Progenitor cell of endocrine pancreas (in vitro differentiated cells): ENCODE measurements at regions not wholly inside any gene's neighbourhood (a gene's known extent, or its start where the extent isn't known, plus 50 kb on each side); places are given as distances from the start of the nearest gene placed in this dataset.

Experiments
- DNase-seq: peaks from one replicate; pipeline ENCODE4 v3.0.0; 2021; ENCODE audit warnings: low spot score; ENCODE audit not compliant: unreplicated experiment
- H3K27ac Mint-ChIP-seq: 2 replicates; pipeline ENCODE4 v1.8.0; 2021; ENCODE audit warnings: mild to moderate bottlenecking, moderate library complexity, mixed read lengths
- H3K27me3 Mint-ChIP-seq: 2 replicates; pipeline ENCODE4 v1.8.0; 2021; ENCODE audit warnings: mixed read lengths
- H3K36me3 Mint-ChIP-seq: 2 replicates; pipeline ENCODE4 v1.8.0; 2022; ENCODE audit warnings: mixed read lengths; ENCODE audit not compliant: insufficient read depth
- H3K4me1 Mint-ChIP-seq: 2 replicates; pipeline ENCODE4 v1.8.0; 2021; ENCODE audit warnings: low read depth, mixed read lengths
- H3K4me3 Mint-ChIP-seq: 2 replicates; pipeline ENCODE4 v1.8.0; 2021; ENCODE audit warnings: low read depth, mild to moderate bottlenecking, moderate library complexity, mixed read lengths
- H3K9me3 Mint-ChIP-seq: 2 replicates; pipeline ENCODE4 v1.8.0; 2021; ENCODE audit warnings: low read depth, mixed read lengths
- CTCF ChIP-seq: fragments of 200-600 bp; sonication (generic); IDR thresholded peaks from one replicate; pipeline ENCODE4 v1.5.0; 2021; ENCODE audit warnings: antibody characterized with exemption, mild to moderate bottlenecking; ENCODE audit not compliant: unreplicated experiment

DNA sequence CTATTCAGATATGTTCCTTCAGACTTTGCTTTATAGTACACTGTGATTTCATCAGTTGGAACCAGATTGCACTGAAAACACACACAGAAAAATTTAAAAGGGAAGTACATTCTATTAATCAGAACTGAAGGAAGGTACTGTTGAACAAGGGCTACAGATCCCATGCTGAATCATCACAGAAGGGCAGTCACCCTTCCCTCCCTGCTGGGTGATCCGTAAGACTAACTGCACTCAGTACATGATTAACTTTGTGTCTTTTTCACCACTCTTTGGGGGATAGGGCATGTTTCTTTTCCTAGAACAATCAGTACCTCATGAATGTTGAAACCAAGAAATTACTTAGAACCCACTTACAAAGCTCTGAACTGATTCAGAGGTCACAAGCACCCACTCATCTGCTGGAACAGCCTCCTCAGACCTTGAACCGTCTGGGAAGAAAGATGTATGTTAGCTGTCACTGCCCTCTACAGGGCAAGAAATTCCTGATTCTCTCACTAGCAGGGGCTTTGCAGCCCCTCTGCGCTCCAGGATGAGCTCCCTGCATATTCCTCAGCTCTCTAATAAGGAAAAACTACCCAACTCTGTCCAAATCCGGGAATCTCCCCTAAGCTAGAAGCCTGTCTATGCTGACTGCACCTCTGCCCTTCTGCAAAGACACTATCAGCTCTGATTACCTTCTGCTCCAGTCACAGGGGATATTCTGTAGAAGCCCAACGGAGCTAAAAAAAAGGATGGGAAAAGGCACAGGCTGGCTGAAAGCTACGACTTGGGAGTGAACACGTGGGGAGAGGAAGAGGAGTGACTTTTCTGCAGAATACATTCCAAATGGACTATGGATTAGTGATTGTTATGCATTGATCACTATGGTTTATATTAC, 51.0 kb downstream of the IARS1 start:
- TF ChIP-seq CTCF = peak; percentile 63
- H3K27ac Mint-ChIP-seq = peak overlapping the region; percentile 25
- no peak overlapping the region for H3K4me3 Mint-ChIP-seq
- peaks cover 12% of the 10 kb centered on the region for H3K4me1 Mint-ChIP-seq
- no peak for DNase-seq
- peaks cover 44% of the 10 kb centered on the region for H3K36me3 Mint-ChIP-seq
- no peaks in the 10 kb centered on the region for H3K27me3 Mint-ChIP-seq
- no peaks in the 10 kb centered on the region for H3K9me3 Mint-ChIP-seq

GRCh38 chr9:92236915-92237314, 56.6 kb downstream of the IARS1 start:
- DNase-seq = no peak
- Mint-ChIP-seq H3K27me3 (no peaks in the 10 kb centered on the region), H3K4me3 (no peak overlapping the region), H3K27ac (no peak overlapping the region), H3K36me3 (peaks cover 37% of the 10 kb centered on the region), H3K9me3 (no peaks in the 10 kb centered on the region), H3K4me1 (no peaks in the 10 kb centered on the region)
- no peak for TF ChIP-seq CTCF

- Mint-ChIP-seq H3K4me1 (no peaks in the 10 kb centered on the region), H3K36me3 (peaks cover 34% of the 10 kb centered on the region), H3K4me3 (no peak overlapping the region), H3K27me3 (no peaks in the 10 kb centered on the region), H3K27ac (no peak overlapping the region), H3K9me3 (no peaks in the 10 kb centered on the region)
- TF ChIP-seq CTCF = no peak
- no peak for DNase-seq
Observed at GRCh38 chr9:92236465-92236864, 57.0 kb downstream of the IARS1 start.

DNA sequence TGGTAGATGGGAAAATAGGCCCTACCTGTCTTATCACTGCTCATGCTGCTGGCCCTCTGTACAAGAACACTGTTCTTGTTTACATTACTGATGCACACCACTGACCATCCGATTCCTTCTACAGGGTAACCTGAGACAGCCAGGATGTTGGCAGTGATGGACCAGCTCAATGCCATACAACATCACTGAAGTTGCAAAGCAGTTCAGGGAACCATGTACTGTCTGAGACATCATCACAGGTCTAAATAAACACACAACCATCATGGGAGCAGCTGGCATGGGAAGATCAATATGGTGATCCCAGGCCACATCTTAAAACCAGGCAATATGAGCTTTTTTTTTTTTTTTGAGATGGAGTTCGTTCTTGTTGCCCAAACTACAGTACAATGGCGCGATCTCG, 59.0 kb downstream of the IARS1 start:
- no peak for TF ChIP-seq CTCF
- no peak overlapping the region for H3K27ac Mint-ChIP-seq
- DNase-seq = no peak
- H3K27me3 Mint-ChIP-seq = no peaks in the 10 kb centered on the region
- H3K4me3 Mint-ChIP-seq = no peak overlapping the region
- peaks cover 40% of the 10 kb centered on the region for H3K36me3 Mint-ChIP-seq
- H3K4me1 Mint-ChIP-seq = no peaks in the 10 kb centered on the region
- no peaks in the 10 kb centered on the region for H3K9me3 Mint-ChIP-seq

DNA sequence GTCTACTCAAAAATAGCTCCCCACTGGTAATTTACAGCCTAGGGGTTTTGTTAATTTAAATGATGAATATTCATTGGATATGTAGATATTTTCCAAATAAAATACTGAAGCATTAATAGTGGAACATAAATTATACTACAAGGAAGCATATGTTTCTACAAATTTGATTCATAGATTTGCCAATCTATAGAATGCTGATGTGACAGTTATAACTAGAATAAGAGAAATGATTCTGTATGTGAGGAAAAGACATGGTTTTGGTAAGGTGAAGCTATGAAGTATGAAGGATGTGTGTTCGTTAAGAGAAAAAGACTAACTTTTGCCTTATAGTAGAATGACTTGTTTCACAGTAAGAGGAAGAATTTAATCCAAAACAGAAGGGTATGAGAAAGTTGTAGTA, 61.3 kb downstream of the IARS1 start:
- DNase-seq = no peak
- Mint-ChIP-seq H3K27me3 (no peaks in the 10 kb centered on the region), H3K27ac (peak overlapping the region; percentile 69), H3K4me3 (no peak overlapping the region), H3K4me1 (no peaks in the 10 kb centered on the region), H3K9me3 (peaks cover 8% of the 10 kb centered on the region), H3K36me3 (peaks cover 49% of the 10 kb centered on the region)
- no peak for TF ChIP-seq CTCF
